ENCODE measurements at regions not wholly inside any gene's neighbourhood (a gene's known extent, or its start where the extent isn't known, plus 50 kb on each side); places are given as distances from the start of the nearest gene placed in this dataset.

DNA sequence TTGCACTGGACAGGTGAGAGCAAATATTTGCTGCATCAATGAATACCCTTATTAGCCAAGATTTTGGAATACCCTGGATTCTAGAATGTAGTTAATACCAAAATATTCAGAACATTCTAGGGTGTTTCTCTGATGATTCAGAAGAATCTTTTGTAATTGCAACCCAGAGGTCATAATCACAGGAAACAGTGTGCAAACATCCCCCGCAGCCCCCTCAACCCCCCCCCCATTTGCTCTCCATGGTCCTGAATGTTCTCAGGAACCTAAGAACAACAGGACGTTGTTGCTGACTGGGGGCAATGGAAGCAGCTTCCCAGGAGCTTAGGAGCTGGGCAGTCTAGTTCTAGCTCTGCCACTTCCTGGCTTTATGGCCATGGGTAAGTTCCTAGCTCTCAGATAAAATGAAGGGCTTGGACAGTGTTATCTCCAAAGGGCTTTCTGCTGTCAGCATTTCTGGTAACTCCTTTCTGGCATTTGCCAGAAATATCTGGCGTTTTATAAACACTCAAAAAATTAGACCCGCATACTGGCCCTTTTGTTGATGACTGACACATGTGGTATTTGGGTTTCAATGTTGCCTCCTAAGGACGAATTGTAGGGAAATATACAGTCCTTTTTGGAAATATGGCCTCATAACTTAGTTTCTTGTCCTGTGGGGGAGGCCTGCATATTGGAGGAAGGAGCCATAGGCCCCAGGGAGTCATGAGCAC, 178.6 kb downstream of the RRAGC start (continued):
- TF ChIP-seq IRF1 (CRISPR knock-in tag; IDR thresholded peaks at IDR 0.05) (no peak), OVOL2 (CRISPR knock-in tag; IDR thresholded peaks at IDR 0.05; ENCODE audit: borderline replicate concordance) (no peak)

DNA sequence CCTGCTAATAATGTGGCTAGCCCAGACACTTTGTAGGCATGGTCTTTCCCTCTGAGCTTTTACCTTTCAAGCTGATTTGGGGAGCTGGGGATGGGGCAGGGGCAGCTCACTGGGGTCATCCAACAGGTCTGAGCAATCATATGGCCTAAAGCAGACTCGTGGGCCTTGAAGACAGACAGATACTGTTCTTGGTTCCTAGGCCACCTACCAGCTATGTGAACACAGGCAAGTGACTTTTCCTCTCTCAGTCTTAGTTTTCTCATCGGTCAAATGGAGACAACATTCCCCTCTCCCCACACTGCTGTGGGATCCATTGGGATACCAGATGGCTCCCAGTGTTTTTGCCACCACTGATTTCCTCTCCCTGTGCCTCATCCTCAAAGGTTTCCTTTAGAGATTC, 181.8 kb downstream of the RRAGC start:
- Mint-ChIP-seq H3K4me3 (no peak overlapping the region), H3K9me3 (no peaks in the 10 kb centered on the region), H3K27ac (no peak overlapping the region), H3K4me1 (0 out of 2 replicates have a peak, but pooled peaks cover 4% of the 10 kb centered on the region), H3K27me3 (ENCODE audit: low read depth) (no peaks in the 10 kb centered on the region), H3K36me3 (no peaks in the 10 kb centered on the region)
- ChIA-PET POLR2A (no interaction called here), CTCF (interaction anchor here (0.6 kb wide), 1 partner anchor 42 kb away, joined by 5 read pairs; no protein-coding TSS in a partner anchor)
- TF ChIP-seq PRRX2 (CRISPR knock-in tag; IDR thresholded peaks at IDR 0.05) (no peak), AFF4 (CRISPR knock-in tag; IDR thresholded peaks at IDR 0.05; ENCODE audit: borderline replicate concordance) (no peak), KAT7 (CRISPR knock-in tag; IDR thresholded peaks at IDR 0.05; ENCODE audit: borderline replicate concordance) (no peak), IRF2 (CRISPR knock-in tag; IDR thresholded peaks at IDR 0.05; ENCODE audit: borderline replicate concordance, low read depth) (no peak), EMX1 (CRISPR knock-in tag; IDR thresholded peaks at IDR 0.05) (no peak), TEAD1 (CRISPR knock-in tag; IDR thresholded peaks at IDR 0.05) (no peak)
- TF ChIP-seq, protein P1, sequence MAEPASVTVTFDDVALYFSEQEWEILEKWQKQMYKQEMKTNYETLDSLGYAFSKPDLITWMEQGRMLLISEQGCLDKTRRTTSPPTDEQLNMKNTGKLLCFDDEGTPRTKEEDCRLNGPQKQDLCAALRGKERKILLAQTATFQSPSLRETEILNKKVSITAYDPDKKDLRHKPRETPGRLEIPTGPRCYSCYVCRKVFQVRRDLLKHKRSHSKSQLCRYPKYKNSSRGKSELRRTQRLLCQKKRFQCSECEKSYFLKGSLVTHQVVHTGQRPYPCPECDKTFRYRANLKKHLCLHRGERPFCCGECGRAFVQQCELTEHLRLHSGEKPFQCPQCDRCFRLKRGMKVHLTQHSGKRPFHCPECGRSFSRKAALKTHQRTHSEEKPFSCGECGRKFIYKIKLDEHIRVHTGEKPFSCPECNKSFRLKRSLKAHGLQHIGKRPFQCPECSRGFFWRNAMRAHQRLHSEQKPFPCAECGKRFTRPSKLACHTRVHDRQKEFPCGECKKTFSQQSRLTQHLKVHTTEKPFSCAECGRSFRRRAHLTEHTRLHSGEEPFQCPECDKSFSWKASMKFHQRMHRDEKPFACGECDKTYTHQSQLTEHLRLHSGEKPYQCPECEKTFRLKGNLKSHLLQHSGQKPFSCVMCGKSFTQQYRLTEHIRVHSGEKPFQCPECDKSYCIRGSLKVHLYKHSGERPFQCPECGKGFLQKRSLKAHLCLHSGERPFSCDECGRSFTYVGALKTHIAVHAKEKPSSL (CRISPR knock-in tag; conservative IDR thresholded peaks at IDR 0.05) = no peak
- TF ChIP-seq, protein P2, sequence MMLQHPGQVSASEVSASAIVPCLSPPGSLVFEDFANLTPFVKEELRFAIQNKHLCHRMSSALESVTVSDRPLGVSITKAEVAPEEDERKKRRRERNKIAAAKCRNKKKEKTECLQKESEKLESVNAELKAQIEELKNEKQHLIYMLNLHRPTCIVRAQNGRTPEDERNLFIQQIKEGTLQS (CRISPR knock-in tag; conservative IDR thresholded peaks at IDR 0.05) = no peak
- TF ChIP-seq, protein P3, sequence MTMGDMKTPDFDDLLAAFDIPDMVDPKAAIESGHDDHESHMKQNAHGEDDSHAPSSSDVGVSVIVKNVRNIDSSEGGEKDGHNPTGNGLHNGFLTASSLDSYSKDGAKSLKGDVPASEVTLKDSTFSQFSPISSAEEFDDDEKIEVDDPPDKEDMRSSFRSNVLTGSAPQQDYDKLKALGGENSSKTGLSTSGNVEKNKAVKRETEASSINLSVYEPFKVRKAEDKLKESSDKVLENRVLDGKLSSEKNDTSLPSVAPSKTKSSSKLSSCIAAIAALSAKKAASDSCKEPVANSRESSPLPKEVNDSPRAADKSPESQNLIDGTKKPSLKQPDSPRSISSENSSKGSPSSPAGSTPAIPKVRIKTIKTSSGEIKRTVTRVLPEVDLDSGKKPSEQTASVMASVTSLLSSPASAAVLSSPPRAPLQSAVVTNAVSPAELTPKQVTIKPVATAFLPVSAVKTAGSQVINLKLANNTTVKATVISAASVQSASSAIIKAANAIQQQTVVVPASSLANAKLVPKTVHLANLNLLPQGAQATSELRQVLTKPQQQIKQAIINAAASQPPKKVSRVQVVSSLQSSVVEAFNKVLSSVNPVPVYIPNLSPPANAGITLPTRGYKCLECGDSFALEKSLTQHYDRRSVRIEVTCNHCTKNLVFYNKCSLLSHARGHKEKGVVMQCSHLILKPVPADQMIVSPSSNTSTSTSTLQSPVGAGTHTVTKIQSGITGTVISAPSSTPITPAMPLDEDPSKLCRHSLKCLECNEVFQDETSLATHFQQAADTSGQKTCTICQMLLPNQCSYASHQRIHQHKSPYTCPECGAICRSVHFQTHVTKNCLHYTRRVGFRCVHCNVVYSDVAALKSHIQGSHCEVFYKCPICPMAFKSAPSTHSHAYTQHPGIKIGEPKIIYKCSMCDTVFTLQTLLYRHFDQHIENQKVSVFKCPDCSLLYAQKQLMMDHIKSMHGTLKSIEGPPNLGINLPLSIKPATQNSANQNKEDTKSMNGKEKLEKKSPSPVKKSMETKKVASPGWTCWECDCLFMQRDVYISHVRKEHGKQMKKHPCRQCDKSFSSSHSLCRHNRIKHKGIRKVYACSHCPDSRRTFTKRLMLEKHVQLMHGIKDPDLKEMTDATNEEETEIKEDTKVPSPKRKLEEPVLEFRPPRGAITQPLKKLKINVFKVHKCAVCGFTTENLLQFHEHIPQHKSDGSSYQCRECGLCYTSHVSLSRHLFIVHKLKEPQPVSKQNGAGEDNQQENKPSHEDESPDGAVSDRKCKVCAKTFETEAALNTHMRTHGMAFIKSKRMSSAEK (CRISPR knock-in tag; IDR thresholded peaks at IDR 0.05; ENCODE audit: borderline replicate concordance) = no peak
- ATAC-seq (no peak), DNase-seq (ENCODE audit: low spot score) (no peak)

Measured in WTC11 (cell line).